Activated CD8-positive, alpha-beta T cell treated with anti-CD3 and anti-CD28 coated beads, Interleukin-2, amount 10 ng/mL, durations not matched to agents 7 days and 5 days (primary cell): ENCODE measurements at regions not wholly inside any gene's neighbourhood (a gene's known extent, or its start where the extent isn't known, plus 50 kb on each side); places are given as distances from the start of the nearest gene placed in this dataset.

ENCODE experiments used
- ATAC-seq: fragments of 150-1000 bp; cut with Tn5 transposase; one replicate; pipeline ENCODE4 v1.10.0; 2021; ENCODE audit warnings: moderate library complexity
- CTCF ChIA-PET: fragments of 350-600 bp; sonication (Branson Sonifier 250); formaldehyde crosslinking; loops from one replicate; lab custom pipeline; 2021; ENCODE audit warnings: antibody characterized with exemption; lab: Charles Lee
- POLR2A ChIA-PET: fragments of 350-600 bp; sonication (Branson Sonifier 250); formaldehyde crosslinking; loops from one replicate; lab custom pipeline; 2021; ENCODE audit warnings: antibody characterized with exemption; lab: Charles Lee
- DNase-seq: peaks from one replicate; pipeline ENCODE4 v3.0.0-alpha.2; 2020
- H3K27ac Mint-ChIP-seq: one replicate; pipeline ENCODE4 v1.8.0; 2021; ENCODE audit warnings: mild to moderate bottlenecking, mixed read lengths
- H3K27me3 Mint-ChIP-seq: one replicate; pipeline ENCODE4 v1.8.0; 2021; ENCODE audit warnings: low read depth, mixed read lengths
- H3K36me3 Mint-ChIP-seq: one replicate; pipeline ENCODE4 v1.8.0; 2021; ENCODE audit warnings: low read depth, mixed read lengths
- H3K4me1 Mint-ChIP-seq: one replicate; pipeline ENCODE4 v1.8.0; 2021; ENCODE audit warnings: low read depth, mixed read lengths
- H3K4me3 Mint-ChIP-seq: one replicate; pipeline ENCODE4 v1.8.0; 2021; ENCODE audit warnings: mild to moderate bottlenecking, mixed read lengths
- H3K9me3 Mint-ChIP-seq: one replicate; pipeline ENCODE4 v1.8.0; 2022; ENCODE audit warnings: mixed read lengths; ENCODE audit not compliant: insufficient read depth

DNA sequence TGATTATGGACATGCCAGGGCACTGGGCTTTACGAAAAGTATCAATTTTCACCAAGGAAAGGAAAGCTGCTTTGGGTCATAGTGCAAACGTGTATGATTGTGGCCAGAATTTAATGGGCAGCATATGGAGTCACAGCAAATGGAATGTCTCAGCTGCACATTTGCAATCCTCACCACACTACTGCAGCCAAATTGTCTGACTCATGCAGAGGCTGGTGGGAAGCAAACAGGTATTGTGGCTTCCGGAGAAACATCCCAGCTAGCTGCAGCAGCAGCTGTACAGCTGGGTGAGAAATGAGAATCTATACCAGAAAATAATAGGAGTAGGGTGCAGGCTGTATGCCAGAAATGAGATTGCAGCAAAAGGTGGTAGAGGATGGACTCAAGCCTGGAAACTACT is 374.7 kb upstream of the VWC2 start:
- ChIA-PET CTCF (no interaction called here), POLR2A (no interaction called here)
- no peak overlapping the region for H3K4me3 Mint-ChIP-seq
- H3K27me3 Mint-ChIP-seq = no peaks in the 10 kb centered on the region
- H3K36me3 Mint-ChIP-seq = no peaks in the 10 kb centered on the region
- ATAC-seq (no peak), DNase-seq (no peak)
- H3K27ac Mint-ChIP-seq = no peak overlapping the region
- H3K4me1 Mint-ChIP-seq = no peaks in the 10 kb centered on the region
- no peaks in the 10 kb centered on the region for H3K9me3 Mint-ChIP-seq

DNA sequence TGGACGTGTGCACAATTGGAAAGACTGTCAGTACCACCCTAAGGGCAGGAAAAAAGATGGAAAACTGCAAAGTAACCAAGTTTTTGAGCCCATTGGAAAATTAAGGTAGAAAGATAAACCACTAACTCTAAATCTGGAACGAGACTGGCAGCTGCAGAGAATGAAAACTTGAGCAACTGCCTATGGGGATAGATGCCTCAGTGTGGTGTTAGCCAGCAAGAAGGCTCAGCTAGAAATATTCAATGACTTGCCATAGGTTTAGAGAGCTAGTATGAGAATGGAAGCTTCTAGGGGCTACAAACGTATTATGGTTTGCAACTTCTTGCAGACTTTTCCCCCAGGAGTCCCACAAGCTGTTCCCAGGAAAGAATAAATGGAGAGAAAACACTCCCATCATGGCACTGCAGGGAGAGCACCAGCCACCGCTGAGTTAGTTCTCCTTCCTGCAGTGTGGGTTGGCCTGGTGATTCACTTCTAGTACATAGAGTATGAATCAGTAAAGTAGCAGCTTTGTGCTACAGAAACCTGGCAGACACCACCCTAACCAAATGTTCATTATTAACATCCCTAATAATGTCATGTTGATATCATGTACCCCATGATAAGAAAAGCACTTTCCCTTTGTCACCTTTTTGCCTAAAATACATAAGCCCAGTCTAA is 372.4 kb upstream of the VWC2 start:
- Mint-ChIP-seq H3K4me1 (no peaks in the 10 kb centered on the region), H3K36me3 (no peaks in the 10 kb centered on the region), H3K27me3 (no peaks in the 10 kb centered on the region), H3K9me3 (no peaks in the 10 kb centered on the region), H3K4me3 (no peak overlapping the region), H3K27ac (no peak overlapping the region)
- DNase-seq (no peak), ATAC-seq (no peak)
- ChIA-PET POLR2A (no interaction called here), CTCF (no interaction called here)

DNA sequence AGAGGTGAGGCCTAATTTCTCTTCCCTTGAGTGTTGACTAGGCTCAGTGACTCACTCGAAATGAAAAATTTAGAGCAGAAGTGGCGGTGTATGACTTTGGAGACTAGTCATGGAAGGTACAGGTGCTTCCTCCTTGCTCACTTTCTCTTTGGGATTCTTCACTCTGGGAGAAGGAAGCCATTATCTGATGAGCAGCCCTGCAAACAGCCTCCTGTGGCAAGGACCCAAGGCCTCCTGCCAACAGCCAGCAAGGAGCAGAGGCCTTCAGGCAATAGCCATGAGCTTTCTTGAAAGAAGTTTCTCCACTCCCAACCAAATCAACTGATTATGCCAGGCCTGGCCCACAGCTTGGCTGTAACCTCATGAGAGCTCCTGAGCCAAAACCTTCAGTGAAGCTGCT is 369.6 kb upstream of the VWC2 start:
- POLR2A ChIA-PET = no interaction called here

DNA sequence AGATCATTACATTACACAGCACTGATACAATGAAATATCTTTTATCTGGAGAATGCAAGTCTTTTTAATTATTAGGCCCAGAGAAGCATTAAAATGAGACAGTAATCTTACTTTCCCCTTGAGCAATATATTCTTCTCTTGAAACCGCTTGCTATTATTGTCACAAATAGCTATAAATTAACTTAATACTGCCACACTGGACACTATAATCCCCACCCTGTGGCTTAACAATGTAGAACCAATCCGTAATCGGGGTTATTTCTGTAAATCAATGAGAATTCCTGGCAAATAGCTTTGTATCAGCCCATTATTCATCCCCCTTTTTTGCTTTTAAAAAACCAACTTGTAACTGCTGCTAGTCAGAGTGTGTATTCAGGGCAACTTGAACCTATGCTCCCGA is 366.2 kb upstream of the VWC2 start:
- DNase-seq = no peak
- H3K27ac Mint-ChIP-seq = no peak overlapping the region
- H3K4me1 Mint-ChIP-seq = no peaks in the 10 kb centered on the region
- no peaks in the 10 kb centered on the region for H3K27me3 Mint-ChIP-seq
- ATAC-seq = no peak
- H3K4me3 Mint-ChIP-seq = no peak overlapping the region
- POLR2A ChIA-PET = no interaction called here
- no peaks in the 10 kb centered on the region for H3K36me3 Mint-ChIP-seq
- H3K9me3 Mint-ChIP-seq = no peaks in the 10 kb centered on the region
- CTCF ChIA-PET = no interaction called here

More for the DNA sequence above, 369.6 kb upstream of the VWC2 start:
- Mint-ChIP-seq H3K36me3 (no peaks in the 10 kb centered on the region), H3K4me3 (no peak overlapping the region), H3K9me3 (no peaks in the 10 kb centered on the region), H3K27ac (no peak overlapping the region), H3K4me1 (no peaks in the 10 kb centered on the region), H3K27me3 (no peaks in the 10 kb centered on the region)
- ATAC-seq = no peak
- CTCF ChIA-PET = no interaction called here
- no peak for DNase-seq

DNA sequence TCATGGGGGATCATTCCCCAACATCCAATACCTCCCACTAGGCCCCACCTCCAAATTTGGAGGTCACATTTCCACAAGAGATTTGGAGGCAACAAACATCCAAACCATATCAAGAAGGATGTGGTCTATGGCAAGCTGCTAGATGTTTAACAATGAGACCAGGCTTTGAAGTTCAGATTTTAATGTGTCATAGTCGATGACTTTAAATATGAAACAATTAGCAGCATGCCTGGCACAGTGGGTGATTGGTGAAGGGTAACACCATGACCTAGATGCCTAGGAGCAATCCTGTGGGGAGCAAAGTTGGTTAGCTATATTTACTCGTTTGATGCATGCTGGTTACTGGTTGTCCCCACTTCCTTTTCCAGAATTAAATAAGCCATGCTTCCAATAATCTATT is 356.4 kb upstream of the VWC2 start:
- no peaks in the 10 kb centered on the region for H3K27me3 Mint-ChIP-seq
- ATAC-seq (no peak), DNase-seq (no peak)
- no peak overlapping the region for H3K4me3 Mint-ChIP-seq
- H3K27ac Mint-ChIP-seq = no peak overlapping the region
- peaks cover 8% of the 10 kb centered on the region for H3K9me3 Mint-ChIP-seq
- H3K4me1 Mint-ChIP-seq = no peaks in the 10 kb centered on the region
- ChIA-PET POLR2A (no interaction called here), CTCF (no interaction called here)
- H3K36me3 Mint-ChIP-seq = no peaks in the 10 kb centered on the region

DNA sequence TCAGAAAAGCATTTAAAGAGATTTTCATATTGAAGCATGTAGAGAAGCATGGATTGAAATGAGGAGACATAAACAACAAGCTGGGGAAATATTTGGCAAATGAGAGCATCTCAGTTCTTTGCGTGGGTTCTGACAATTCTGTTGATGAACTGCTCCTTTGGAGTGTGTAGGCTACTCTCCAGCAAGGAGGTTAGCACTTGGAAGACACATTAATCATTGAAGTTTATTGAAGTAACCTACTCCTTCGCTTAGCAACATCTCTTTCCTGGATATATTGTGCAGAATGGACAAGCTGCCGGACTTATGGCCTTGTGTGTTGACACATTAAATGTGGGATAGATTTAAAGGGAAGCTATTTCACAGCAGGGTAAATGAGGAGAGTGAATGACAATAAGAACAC is 354.5 kb upstream of the VWC2 start:
- no peaks in the 10 kb centered on the region for H3K4me1 Mint-ChIP-seq
- no peak overlapping the region for H3K4me3 Mint-ChIP-seq

DNA sequence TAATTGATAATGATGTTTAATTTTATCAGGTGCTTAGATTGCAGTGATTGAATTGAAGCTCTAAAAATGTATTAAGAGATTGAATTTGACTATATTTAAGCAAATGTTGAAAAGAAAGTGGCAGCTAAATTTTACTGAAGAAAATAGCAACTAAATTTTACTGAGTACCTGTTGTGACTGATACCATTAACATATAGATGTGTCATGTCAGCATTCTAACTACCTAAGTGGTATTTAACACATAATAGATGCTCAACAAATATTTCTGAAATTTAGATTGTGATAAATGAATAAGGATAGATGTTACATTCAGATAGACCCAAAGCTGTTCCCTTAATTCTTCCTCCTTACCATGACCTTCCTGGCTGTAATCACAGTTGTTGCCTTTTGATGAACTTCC is 350.9 kb upstream of the VWC2 start:
- Mint-ChIP-seq H3K4me3 (no peak overlapping the region), H3K36me3 (no peaks in the 10 kb centered on the region), H3K27ac (no peak overlapping the region), H3K9me3 (no peaks in the 10 kb centered on the region), H3K27me3 (no peaks in the 10 kb centered on the region), H3K4me1 (no peaks in the 10 kb centered on the region)
- ATAC-seq = no peak
- ChIA-PET CTCF (no interaction called here), POLR2A (no interaction called here)
- no peak for DNase-seq

More for the DNA sequence above, 354.5 kb upstream of the VWC2 start:
- H3K27me3 Mint-ChIP-seq = no peaks in the 10 kb centered on the region
- no peak for DNase-seq
- no peaks in the 10 kb centered on the region for H3K36me3 Mint-ChIP-seq
- no peak for ATAC-seq
- CTCF ChIA-PET = no interaction called here
- H3K27ac Mint-ChIP-seq = no peak overlapping the region
- peaks cover 8% of the 10 kb centered on the region for H3K9me3 Mint-ChIP-seq
- POLR2A ChIA-PET = no interaction called here

DNA sequence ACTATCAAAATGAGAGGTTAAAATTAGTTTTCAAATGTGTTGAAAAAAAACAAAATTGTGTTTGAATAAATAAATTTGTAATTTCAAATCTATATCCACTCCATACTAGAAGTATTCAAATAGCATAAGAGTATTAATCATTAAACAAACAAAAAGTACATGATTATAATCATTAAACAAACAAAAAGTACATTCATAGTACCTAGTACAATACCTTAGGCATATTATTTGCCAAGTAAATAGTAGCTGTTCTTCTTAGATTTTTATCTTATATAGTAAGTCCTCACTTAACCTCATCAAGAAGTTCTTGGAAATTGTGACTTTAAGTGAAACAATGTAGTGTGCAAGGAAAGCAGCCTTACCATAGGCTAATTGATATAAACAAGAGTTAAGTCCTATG is 349.3 kb upstream of the VWC2 start:
- no peaks in the 10 kb centered on the region for H3K27me3 Mint-ChIP-seq
- no peaks in the 10 kb centered on the region for H3K4me1 Mint-ChIP-seq
- no peaks in the 10 kb centered on the region for H3K9me3 Mint-ChIP-seq
- CTCF ChIA-PET = no interaction called here
- POLR2A ChIA-PET = no interaction called here
- ATAC-seq (no peak), DNase-seq (no peak)
- H3K36me3 Mint-ChIP-seq = no peaks in the 10 kb centered on the region
- no peak overlapping the region for H3K27ac Mint-ChIP-seq
- H3K4me3 Mint-ChIP-seq = no peak overlapping the region

DNA sequence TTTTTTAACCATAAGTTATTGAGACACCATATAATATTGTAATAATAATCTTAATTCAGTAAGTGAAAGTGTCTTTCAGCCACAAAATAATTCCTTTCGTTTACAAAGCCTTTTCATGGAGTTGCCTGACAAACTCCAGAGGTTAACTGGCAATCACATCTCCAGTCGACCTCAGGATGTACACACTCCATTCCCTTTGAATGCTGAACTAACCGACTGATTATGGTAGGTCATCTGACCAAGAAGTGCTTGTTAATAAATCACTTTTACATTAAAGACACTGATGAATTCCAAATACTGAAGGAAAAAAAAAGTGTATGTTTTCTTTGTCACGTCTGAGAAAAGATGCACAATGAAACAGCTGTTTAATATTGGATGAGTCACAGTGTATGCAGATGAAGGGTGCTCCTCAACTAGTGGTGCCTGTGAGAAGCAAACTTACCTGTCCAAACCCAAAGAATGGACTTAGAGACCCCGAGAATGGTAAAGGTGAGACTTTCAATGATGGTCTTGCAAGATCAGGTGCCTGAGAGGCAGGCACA is 348.1 kb upstream of the VWC2 start:
- H3K4me1 Mint-ChIP-seq = no peaks in the 10 kb centered on the region
- no peak overlapping the region for H3K27ac Mint-ChIP-seq
- ATAC-seq (no peak), DNase-seq (no peak)
- ChIA-PET CTCF (no interaction called here), POLR2A (interaction anchor here (0.6 kb wide), 1 partner anchor 293 kb away, joined by 3 read pairs; no protein-coding TSS in a partner anchor)
- H3K4me3 Mint-ChIP-seq = no peak overlapping the region
- no peaks in the 10 kb centered on the region for H3K36me3 Mint-ChIP-seq
- H3K27me3 Mint-ChIP-seq = no peaks in the 10 kb centered on the region
- H3K9me3 Mint-ChIP-seq = no peaks in the 10 kb centered on the region

DNA sequence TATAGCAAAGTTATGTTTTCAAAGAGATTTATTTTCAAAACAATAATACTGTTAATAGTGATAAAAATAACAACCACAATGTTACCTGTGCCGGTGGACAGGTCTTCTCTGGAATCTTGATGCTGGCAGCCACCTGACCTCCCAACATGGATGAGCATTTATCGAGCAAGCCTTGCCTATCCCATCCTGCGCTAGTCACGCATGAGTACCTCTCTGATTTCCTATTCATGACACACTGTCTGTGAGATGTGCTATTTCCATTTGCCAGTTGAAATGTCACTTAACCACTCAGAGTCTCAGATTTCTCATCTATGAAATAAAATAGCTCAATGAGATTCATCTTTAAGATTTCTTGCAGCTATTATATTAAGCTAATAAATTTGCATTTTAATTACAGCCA is 341.2 kb upstream of the VWC2 start:
- ChIA-PET CTCF (no interaction called here), POLR2A (no interaction called here)
- Mint-ChIP-seq H3K27ac (no peak overlapping the region), H3K4me3 (no peak overlapping the region), H3K9me3 (no peaks in the 10 kb centered on the region), H3K27me3 (no peaks in the 10 kb centered on the region), H3K4me1 (no peaks in the 10 kb centered on the region), H3K36me3 (no peaks in the 10 kb centered on the region)
- DNase-seq (no peak), ATAC-seq (no peak)

DNA sequence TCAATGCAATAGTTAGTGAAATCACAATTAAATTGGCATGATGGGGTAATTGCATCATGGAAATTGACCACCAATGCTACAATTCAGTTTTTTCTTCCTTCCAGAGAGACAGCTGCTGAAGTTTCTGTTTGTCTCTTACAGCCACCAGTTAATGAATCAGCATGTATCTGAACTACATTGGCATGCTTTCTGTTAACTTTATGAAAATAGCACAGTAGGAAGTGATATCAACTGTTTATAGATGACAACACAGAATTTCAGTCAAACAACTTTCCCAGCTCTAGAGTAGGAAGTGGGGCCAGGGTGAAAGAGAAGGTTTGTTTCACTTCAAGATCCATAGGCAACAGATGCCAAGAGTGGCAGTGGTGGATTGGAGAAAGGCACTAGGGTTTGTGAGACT is 339.6 kb upstream of the VWC2 start:
- Mint-ChIP-seq H3K9me3 (no peaks in the 10 kb centered on the region), H3K4me1 (no peaks in the 10 kb centered on the region), H3K27ac (no peak overlapping the region), H3K36me3 (no peaks in the 10 kb centered on the region), H3K4me3 (no peak overlapping the region), H3K27me3 (no peaks in the 10 kb centered on the region)
- DNase-seq (no peak), ATAC-seq (no peak)
- POLR2A ChIA-PET = no interaction called here
- CTCF ChIA-PET = no interaction called here

DNA sequence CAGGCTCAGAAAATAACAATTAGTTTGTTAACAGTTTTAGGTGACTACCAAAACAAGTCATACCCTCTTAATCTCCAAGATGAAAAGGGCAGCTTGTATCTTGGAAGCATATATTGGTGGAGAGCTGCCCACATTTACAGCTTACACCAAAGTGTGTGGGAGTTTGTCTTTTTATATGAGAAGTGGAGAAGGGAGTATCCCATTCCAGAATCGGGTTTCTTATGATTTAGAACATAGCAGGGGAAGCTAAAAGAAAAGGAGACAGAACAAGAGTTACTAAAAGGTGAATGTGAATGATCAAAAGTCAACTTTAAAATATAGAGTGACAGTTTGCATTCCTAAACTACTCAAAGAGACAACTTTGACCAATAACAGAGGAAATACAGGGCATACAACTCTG is 338.6 kb upstream of the VWC2 start:
- Mint-ChIP-seq H3K4me1 (no peaks in the 10 kb centered on the region), H3K27ac (no peak overlapping the region), H3K36me3 (no peaks in the 10 kb centered on the region), H3K27me3 (no peaks in the 10 kb centered on the region), H3K4me3 (no peak overlapping the region), H3K9me3 (no peaks in the 10 kb centered on the region)
- DNase-seq = no peak
- ChIA-PET CTCF (no interaction called here), POLR2A (no interaction called here)
- ATAC-seq = no peak

DNA sequence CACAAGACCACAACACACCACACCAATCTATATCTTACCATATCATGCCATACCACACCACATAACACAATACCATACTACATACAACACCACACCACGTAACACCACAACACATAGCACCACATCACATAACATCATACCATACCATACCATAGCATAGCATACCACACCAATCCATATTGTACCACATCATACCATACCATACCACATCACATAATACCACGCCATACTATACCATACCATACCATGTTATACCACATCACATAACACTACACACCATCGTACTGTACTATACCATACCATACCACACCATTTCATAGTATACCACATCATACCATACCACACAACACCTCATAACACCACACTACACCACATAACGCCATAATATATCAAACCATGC is 335.2 kb upstream of the VWC2 start:
- H3K4me3 Mint-ChIP-seq = no peak overlapping the region
- POLR2A ChIA-PET = no interaction called here

More for the DNA sequence above, 335.2 kb upstream of the VWC2 start:
- CTCF ChIA-PET = no interaction called here
- Mint-ChIP-seq H3K9me3 (peaks cover 4% of the 10 kb centered on the region), H3K36me3 (no peaks in the 10 kb centered on the region), H3K27ac (no peak overlapping the region), H3K27me3 (no peaks in the 10 kb centered on the region), H3K4me1 (no peaks in the 10 kb centered on the region)
- DNase-seq (no peak), ATAC-seq (no peak)
